GM21825 (cell line): ENCODE measurements at regions not wholly inside any gene's neighbourhood (a gene's known extent, or its start where the extent isn't known, plus 50 kb on each side); places are given as distances from the start of the nearest gene placed in this dataset.
"Not testable (repeated sequence)": the region's sequence is repeated elsewhere in the genome, so short reads cannot be mapped to it uniquely, and the experiment has no call there.

Experiments used
- ATAC-seq: cut with Tn5 transposase; IDR thresholded peaks from one replicate; pipeline ENCODE4 v1.9.1; 2021; ENCODE audit warnings: mild to moderate bottlenecking, moderate library complexity; ENCODE audit not compliant: unreplicated experiment

GRCh38 chr2:155913356-155913755 lies 419.2 kb downstream of the NR4A2 start:
- ATAC-seq: no peak

- ATAC-seq: no peak
Observed at GRCh38 chr2:155908567-155908966, 424.0 kb downstream of the NR4A2 start.

DNA sequence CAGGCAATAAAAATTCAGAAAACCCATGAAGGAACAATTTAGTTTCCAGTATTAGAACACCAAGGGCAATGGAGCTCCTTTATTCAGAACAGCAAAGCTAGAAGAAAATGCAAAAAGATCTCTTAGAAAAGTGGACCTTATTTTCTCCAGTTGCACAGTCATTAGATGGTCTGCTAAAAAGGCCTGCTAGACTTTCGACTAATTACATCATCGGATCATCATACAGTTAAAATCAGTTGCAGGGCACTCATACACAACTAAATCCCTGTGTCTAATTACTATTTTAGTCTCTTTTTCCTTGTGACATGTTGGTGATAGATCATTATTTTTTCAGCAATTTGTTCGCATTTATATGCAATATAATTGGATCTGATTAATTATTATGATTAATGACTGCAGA lies 425.3 kb downstream of the NR4A2 start:
- ATAC-seq: no peak

GRCh38 chr2:155905657-155906056 lies 426.9 kb downstream of the NR4A2 start:
- ATAC-seq: no peak

GRCh38 chr2:155904720-155905119 lies 427.8 kb downstream of the NR4A2 start:
- ATAC-seq: no peak

DNA sequence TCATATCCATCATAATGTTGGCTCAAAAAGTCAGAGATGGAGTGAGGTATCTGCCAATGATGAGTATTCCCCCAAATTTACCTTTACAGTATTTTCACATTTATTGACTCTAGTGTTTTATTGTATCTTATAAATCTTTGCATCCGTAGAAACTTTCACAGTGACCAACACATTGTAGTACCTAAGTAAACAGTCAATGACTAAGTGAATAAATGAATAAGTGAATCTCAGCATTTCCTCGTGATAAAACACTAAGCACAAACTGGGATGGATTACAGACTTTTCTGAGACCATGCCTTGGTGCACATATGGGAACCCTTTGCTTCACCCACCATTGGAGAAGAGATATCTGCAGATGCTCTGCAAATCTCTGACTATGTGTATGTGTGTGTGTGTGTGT lies 429.9 kb downstream of the NR4A2 start:
- ATAC-seq: no peak

DNA sequence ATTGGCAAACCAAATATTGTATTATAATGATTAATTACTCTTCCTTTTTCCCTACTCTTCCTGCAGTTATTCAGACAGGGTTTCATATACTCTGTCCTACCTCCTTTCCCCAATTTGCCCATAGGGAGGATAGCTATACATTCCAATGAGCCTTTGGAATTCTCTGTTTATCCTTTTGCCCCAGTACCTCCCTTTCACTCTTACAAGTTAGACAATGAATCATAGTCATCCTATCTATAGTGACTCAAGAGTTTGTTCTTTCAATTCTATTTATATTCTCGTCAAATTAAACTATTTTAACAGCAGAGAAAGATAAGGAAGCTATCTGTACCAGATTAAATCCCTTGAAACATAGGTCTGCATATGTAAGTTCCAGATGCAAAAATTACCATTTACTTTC lies 437.5 kb downstream of the NR4A2 start:
- ATAC-seq: no peak

- not testable (repeated sequence) for ATAC-seq
Observed at GRCh38 chr2:155880382-155880781, 452.1 kb downstream of the NR4A2 start.

- not testable (repeated sequence) for ATAC-seq
Observed at GRCh38 chr2:155879900-155880299, 452.6 kb downstream of the NR4A2 start.

- no peak for ATAC-seq
Observed at GRCh38 chr2:155872396-155872795, 460.1 kb downstream of the NR4A2 start.

- ATAC-seq: no peak
Observed at GRCh38 chr2:155871940-155872339, 460.6 kb downstream of the NR4A2 start.

- ATAC-seq: no peak
Observed at GRCh38 chr2:155867564-155867963, 465.0 kb downstream of the NR4A2 start.

DNA sequence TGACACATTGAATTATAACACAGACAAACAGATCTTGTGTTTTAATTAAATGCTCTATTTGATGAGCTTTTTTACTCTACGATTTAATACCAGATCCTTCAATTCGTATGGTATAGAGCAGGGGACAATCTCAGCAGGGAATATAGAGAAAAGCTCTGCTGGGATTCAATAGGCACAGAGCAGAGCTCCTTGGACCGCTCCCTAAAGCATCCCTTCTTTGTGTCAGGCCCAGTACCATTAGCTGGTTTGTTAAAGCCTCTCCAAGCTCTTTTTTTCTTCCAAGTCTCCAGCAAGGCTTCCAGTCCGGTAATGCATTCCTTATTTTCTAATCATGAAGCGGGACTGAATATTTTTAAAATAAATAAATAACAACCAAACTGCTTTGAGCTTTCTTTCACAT lies 466.0 kb downstream of the NR4A2 start:
- no peak for ATAC-seq

DNA sequence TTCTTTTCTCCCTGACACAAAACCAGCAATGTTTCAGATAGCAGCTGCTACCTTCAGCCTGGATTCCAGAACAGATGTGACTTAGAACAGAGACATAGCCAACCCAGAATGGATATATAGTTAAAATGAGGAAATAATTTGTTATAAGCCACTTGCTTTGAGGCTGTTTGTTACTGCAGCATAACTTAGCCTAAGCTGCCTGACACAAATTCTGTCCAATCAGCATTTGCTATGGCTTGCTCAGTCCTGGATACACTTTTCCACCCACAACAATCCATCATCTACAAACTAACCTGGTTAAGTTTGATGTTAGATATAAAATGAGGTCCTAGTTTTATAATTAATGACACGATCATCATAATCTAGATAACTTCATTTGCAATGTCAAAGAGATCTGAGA lies 480.4 kb downstream of the NR4A2 start:
- no peak for ATAC-seq

GRCh38 chr2:155846259-155846658 lies 486.3 kb downstream of the NR4A2 start:
- ATAC-seq: no peak

DNA sequence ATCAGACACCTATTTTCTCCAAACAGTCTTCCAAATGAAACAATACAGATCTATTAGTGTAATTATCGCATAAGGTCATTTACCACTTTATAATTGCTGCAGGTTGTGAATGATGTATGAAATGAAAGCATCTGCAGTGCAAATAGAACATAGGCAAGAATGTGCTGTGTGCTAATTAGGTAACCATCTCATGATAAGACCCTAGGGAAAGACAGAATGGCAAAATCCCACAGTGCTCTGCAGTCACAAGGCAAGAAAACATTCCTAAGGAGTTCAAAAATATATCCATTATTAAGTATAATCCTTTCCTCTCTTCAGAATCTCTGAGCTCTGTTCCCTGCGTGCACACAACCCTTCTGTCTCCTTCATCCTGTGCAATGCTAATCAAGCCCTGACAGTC lies 488.1 kb downstream of the NR4A2 start:
- ATAC-seq: no peak

GRCh38 chr2:155842103-155842502 lies 490.4 kb downstream of the NR4A2 start:
- no peak for ATAC-seq

DNA sequence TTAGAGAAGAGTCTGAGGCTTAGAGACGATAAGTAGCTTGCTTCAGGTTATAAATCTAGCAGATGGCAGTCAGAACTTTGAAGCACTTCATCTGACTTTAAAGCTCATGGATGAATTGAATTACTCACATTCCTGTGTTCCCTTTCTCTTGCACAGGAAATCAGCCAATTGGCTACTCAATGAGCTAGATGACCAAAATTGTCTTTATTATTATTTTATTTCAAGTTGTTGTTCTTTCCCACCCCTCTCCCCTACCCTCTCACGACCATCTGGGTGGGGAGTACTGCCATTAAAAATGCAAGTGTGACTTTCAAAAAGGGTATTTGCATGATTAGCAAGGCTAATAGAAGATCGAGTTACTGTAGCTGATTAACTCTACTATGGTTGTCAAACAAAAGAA lies 491.1 kb downstream of the NR4A2 start:
- no peak for ATAC-seq

DNA sequence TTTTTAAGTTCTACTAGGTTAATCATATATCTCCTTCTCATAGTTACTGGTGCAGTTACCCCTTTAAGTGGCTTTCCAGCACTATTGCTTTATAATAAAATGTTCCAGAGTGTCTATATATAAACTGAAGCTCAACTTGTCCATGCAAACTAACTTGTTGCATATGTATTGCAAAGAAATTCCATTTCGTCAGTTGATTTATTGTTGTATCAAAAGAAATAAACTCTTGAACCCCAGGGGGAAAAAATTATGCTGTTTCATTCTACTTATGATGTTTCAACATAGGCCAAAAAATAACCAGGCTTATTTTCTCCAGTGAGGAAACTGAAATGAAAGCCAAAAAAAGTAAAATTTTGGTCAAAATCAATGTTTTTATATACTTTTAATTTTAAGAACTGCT lies 491.9 kb downstream of the NR4A2 start:
- no peak for ATAC-seq

DNA sequence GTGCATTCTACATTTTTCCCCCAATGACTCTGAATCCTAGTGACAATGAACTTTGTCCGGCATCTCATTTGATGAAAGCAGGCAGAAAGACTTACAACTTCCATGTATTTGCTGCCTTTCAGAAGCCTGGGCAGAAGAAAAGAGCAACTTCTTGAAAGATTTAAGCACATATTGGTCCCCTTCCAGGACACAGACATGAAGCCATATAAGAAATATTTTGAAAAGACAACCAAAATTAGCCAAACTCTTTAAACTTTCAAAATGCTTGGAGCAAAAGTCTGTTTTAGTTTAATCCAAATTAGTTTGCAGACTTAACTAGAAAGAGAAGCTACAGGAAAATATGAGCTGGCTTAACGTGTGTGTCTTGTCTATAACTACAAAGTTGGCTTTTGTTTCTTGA lies 492.5 kb downstream of the NR4A2 start:
- ATAC-seq: no peak

GRCh38 chr2:155839436-155839835 lies 493.1 kb downstream of the NR4A2 start:
- no peak for ATAC-seq

DNA sequence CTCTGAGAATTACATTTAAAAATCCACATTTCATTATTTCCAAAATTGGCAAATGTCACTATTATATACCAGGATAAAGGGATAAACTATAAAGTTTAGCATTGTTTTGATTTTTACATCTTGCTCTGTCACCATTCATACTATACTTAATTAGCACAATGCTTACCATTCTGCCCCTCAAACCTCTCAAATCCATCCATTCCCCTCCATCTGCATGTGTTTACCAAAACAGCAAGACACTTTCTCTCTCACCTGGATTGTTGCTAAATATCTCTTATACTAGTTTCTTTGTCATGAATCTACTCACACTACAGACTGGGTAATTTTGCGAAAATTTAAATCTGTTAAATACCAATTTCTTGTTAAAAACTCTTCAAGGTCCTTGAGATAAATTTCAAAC lies 496.1 kb downstream of the NR4A2 start:
- no peak for ATAC-seq

- no peak for ATAC-seq
Observed at GRCh38 chr2:155830817-155831579, 501.5 kb downstream of the NR4A2 start.
